ENCODE measurements at regions not wholly inside any gene's neighbourhood (a gene's known extent, or its start where the extent isn't known, plus 50 kb on each side); places are given as distances from the start of the nearest gene placed in this dataset.
"Not testable (repeated sequence)": the region's sequence is repeated elsewhere in the genome, so short reads cannot be mapped to it uniquely, and the experiment has no call there.

- Histone ChIP-seq H3K9me3 (no peaks in the 10 kb centered on the region), H3K36me3 (no peaks in the 10 kb centered on the region), H3K27me3 (peaks cover 0 to 8% of the 10 kb centered on the region in 2 donors), H3K4me3 (no peak overlapping the region), H3K27ac (no peak overlapping the region), H3K4me1 (peaks cover 0 to 3% (median 0%) of the 10 kb centered on the region in 4 donors)
- DNase-seq (ENCODE audit: low spot score in 2 of 2) = no peak
- 47 to 49% methylated on average over 5 of the region's 6 CpGs for WGBS, 2 donors
- TF ChIP-seq EP300 (IDR thresholded peaks at IDR 0.05) (no peak), CTCF (IDR thresholded peaks at IDR 0.05) (no peak), POLR2A (IDR thresholded peaks at IDR 0.05) (no peak)
These were observed 50.0 kb upstream of the EMX2 start for GRCh38 chr10:117492504-117492903.

GRCh38 chr10:117488004-117488403 is 54.5 kb upstream of the EMX2 start:
- no peak for TF ChIP-seq CTCF (IDR thresholded peaks at IDR 0.05)
- no peak for TF ChIP-seq POLR2A (IDR thresholded peaks at IDR 0.05)
- TF ChIP-seq EP300 (IDR thresholded peaks at IDR 0.05) = no peak
- H3K27me3 ChIP-seq = no peaks in the 10 kb centered on the region
- no peak for DNase-seq (ENCODE audit: low spot score in 2 of 2)
- H3K4me1 ChIP-seq = no peaks in the 10 kb centered on the region
- no peak overlapping the region for H3K27ac ChIP-seq
- 58 to 63% methylated on average over 7 of the region's 7 CpGs for WGBS, 2 donors
- no peak overlapping the region for H3K4me3 ChIP-seq
- no peaks in the 10 kb centered on the region for H3K36me3 ChIP-seq
- no peaks in the 10 kb centered on the region for H3K9me3 ChIP-seq

GRCh38 chr10:117486606-117487005 is 55.9 kb upstream of the EMX2 start:
- Histone ChIP-seq H3K9me3 (no peaks in the 10 kb centered on the region), H3K4me3 (no peak overlapping the region), H3K36me3 (no peaks in the 10 kb centered on the region), H3K27me3 (no peaks in the 10 kb centered on the region), H3K4me1 (no peaks in the 10 kb centered on the region), H3K27ac (no peak overlapping the region)
- no peak for TF ChIP-seq CTCF (IDR thresholded peaks at IDR 0.05)
- no peak for TF ChIP-seq POLR2A (IDR thresholded peaks at IDR 0.05)
- no peak for TF ChIP-seq EP300 (IDR thresholded peaks at IDR 0.05)
- DNase-seq (ENCODE audit: low spot score in 2 of 2) = no peak
- 87 to 93% methylated on average over 4 of the region's 4 CpGs for WGBS, 2 donors

GRCh38 chr10:117483056-117483590 is 59.4 kb upstream of the EMX2 start:
- TF ChIP-seq POLR2A (IDR thresholded peaks at IDR 0.05) (no peak), EP300 (IDR thresholded peaks at IDR 0.05) (no peak), CTCF (IDR thresholded peaks at IDR 0.05) (no peak)
- no peaks in the 10 kb centered on the region for H3K4me1 ChIP-seq
- H3K4me3 ChIP-seq = no peak overlapping the region
- no peak for DNase-seq (ENCODE audit: low spot score in 2 of 2)
- 66 to 72% methylated on average over 5 of the region's 5 CpGs for whole genome bisulfite sequencing, 2 donors
- no peaks in the 10 kb centered on the region for H3K9me3 ChIP-seq
- H3K27me3 ChIP-seq = no peaks in the 10 kb centered on the region
- no peak overlapping the region for H3K27ac ChIP-seq
- H3K36me3 ChIP-seq = no peaks in the 10 kb centered on the region

- H3K27me3 ChIP-seq; H3K4me3 ChIP-seq; H3K4me1 ChIP-seq; H3K9me3 ChIP-seq; H3K27ac ChIP-seq; DNase-seq (ENCODE audit: low spot score in 2 of 2); H3K36me3 ChIP-seq: not testable (repeated sequence)
- 85 to 89% methylated on average over 6 of the region's 6 CpGs for WGBS, 2 donors
These were observed 61.5 kb upstream of the EMX2 start for GRCh38 chr10:117481011-117481410.

GRCh38 chr10:117480097-117480496 is 62.4 kb upstream of the EMX2 start:
- 91 to 92% methylated on average over 1 of the region's 1 CpG for WGBS, 2 donors
- DNase-seq (ENCODE audit: low spot score in 2 of 2) = no peak
- no peaks in the 10 kb centered on the region for H3K4me1 ChIP-seq

More at GRCh38 chr10:117480097-117480496, 62.4 kb upstream of the EMX2 start:
- H3K36me3 ChIP-seq = no peaks in the 10 kb centered on the region
- no peak overlapping the region for H3K4me3 ChIP-seq
- H3K9me3 ChIP-seq = no peaks in the 10 kb centered on the region
- no peak overlapping the region for H3K27ac ChIP-seq
- no peaks in the 10 kb centered on the region for H3K27me3 ChIP-seq
- TF ChIP-seq CTCF (IDR thresholded peaks at IDR 0.05) (no peak), POLR2A (IDR thresholded peaks at IDR 0.05) (no peak), EP300 (IDR thresholded peaks at IDR 0.05) (no peak)
